ENCODE measurements at regions not wholly inside any gene's neighbourhood (a gene's known extent, or its start where the extent isn't known, plus 50 kb on each side); places are given as distances from the start of the nearest gene placed in this dataset.

- DNase-seq = no peak
- Histone ChIP-seq H4K20me1 (ENCODE audit: insufficient read depth, low read length) (no peaks in the 10 kb centered on the region), H3K9ac (ENCODE audit: insufficient read depth, low read length, poor library complexity, severe bottlenecking) (no peak overlapping the region), H2AFZ (ENCODE audit: insufficient read depth, low read depth, low read length, poor library complexity, severe bottlenecking) (peak overlapping the region; percentile 11), H3K27ac (ENCODE audit: low read depth in 1 of 2, low read length in 2 of 2) (no peak overlapping the region), H3K27me3 (ENCODE audit: control insufficient read depth in 2 of 2, insufficient read depth in 2 of 2, low read length in 2 of 2) (no peaks in the 10 kb centered on the region), H3K4me1 (ENCODE audit: control insufficient read depth in 1 of 2, insufficient read depth in 2 of 2, low read length in 2 of 2) (peaks cover 16 to 30% of the 10 kb centered on the region in 2 donors), H3K4me2 (replicated peaks; ENCODE audit: extremely low read depth, low read length, poor library complexity, severe bottlenecking) (no peak overlapping the region), H3K9me3 (replicated peaks in 1 of 2; ENCODE audit: control insufficient read depth in 1 of 2, insufficient read depth in 1 of 2, low read length in 2 of 2) (no peaks in the 10 kb centered on the region), H3K36me3 (replicated peaks in 1 of 2; ENCODE audit: control insufficient read depth in 1 of 2, insufficient read depth in 2 of 2, low read length in 2 of 2) (no peaks in the 10 kb centered on the region), H3K4me3 (replicated peaks in 1 of 3; ENCODE audit: low read depth in 2 of 3, low read length in 3 of 3) (no peak overlapping the region), H3K79me2 (ENCODE audit: insufficient read depth, low read length) (no peaks in the 10 kb centered on the region)
- intact Hi-C loops (cut with micrococcal nuclease) = loop anchor here in 1 of 2 donors (10.0 kb wide), 1 partner anchor 51 kb away; the partner anchor contains the start of gene RTN4
- 71% methylated on average over 1 of the region's 1 CpG for WGBS (ENCODE audit: insufficient coverage)
- Mint-ChIP-seq H3K4me3 (no peak overlapping the region), H3K27me3 (ENCODE audit: low read depth in 3 of 3) (no peaks in the 10 kb centered on the region), H3K27ac (no peak overlapping the region), H3K36me3 (no peaks in the 10 kb centered on the region), H3K9me3 (no peaks in the 10 kb centered on the region), H3K4me1 (peaks cover 27% of the 10 kb centered on the region)
- no peak for TF ChIP-seq CTCF (IDR thresholded peaks at IDR 0.05)
Observed at GRCh38 chr2:55106148-55106547, 55.9 kb upstream of the RTN4 start.

- Mint-ChIP-seq H3K27me3 (ENCODE audit: low read depth in 3 of 3) (no peaks in the 10 kb centered on the region), H3K9me3 (no peaks in the 10 kb centered on the region), H3K27ac (peak overlapping the region in 2 of 7 donors; percentile 41 to 68), H3K4me3 (no peak overlapping the region), H3K4me1 (peaks cover 26% of the 10 kb centered on the region), H3K36me3 (no peaks in the 10 kb centered on the region)
- H3K4me1 ChIP-seq (ENCODE audit: control insufficient read depth in 1 of 2, insufficient read depth in 2 of 2, low read length in 2 of 2) = peaks cover 18 to 34% of the 10 kb centered on the region in 2 donors
- no peak overlapping the region for H3K4me2 ChIP-seq (replicated peaks; ENCODE audit: extremely low read depth, low read length, poor library complexity, severe bottlenecking)
- no peak for TF ChIP-seq CTCF (IDR thresholded peaks at IDR 0.05)
- H3K36me3 ChIP-seq (replicated peaks in 1 of 2; ENCODE audit: control insufficient read depth in 1 of 2, insufficient read depth in 2 of 2, low read length in 2 of 2) = no peaks in the 10 kb centered on the region
- H3K4me3 ChIP-seq (replicated peaks in 1 of 3; ENCODE audit: low read depth in 2 of 3, low read length in 3 of 3) = no peak overlapping the region
- no peaks in the 10 kb centered on the region for H3K9me3 ChIP-seq (replicated peaks in 1 of 2; ENCODE audit: control insufficient read depth in 1 of 2, insufficient read depth in 1 of 2, low read length in 2 of 2)
- no peak overlapping the region for H3K9ac ChIP-seq (ENCODE audit: insufficient read depth, low read length, poor library complexity, severe bottlenecking)
- no peak overlapping the region for H2AFZ ChIP-seq (ENCODE audit: insufficient read depth, low read depth, low read length, poor library complexity, severe bottlenecking)
- no peaks in the 10 kb centered on the region for H4K20me1 ChIP-seq (ENCODE audit: insufficient read depth, low read length)
- H3K27ac ChIP-seq (ENCODE audit: low read depth in 1 of 2, low read length in 2 of 2) = no peak overlapping the region
- no peak for DNase-seq
- H3K27me3 ChIP-seq (ENCODE audit: control insufficient read depth in 2 of 2, insufficient read depth in 2 of 2, low read length in 2 of 2) = no peaks in the 10 kb centered on the region
- H3K79me2 ChIP-seq (ENCODE audit: insufficient read depth, low read length) = no peaks in the 10 kb centered on the region
- intact Hi-C loops (cut with micrococcal nuclease) = loop anchor here in 1 of 2 donors (10.0 kb wide), 1 partner anchor 51 kb away; the partner anchor contains the start of gene RTN4
- no CpG with 5 or more reads among the region's 2 CpGs for WGBS (ENCODE audit: insufficient coverage)
Observed at GRCh38 chr2:55105456-55105855, 55.2 kb upstream of the RTN4 start.
